H1 (cell line): ENCODE measurements at regions not wholly inside any gene's neighbourhood (a gene's known extent, or its start where the extent isn't known, plus 50 kb on each side); places are given as distances from the start of the nearest gene placed in this dataset.

Experiments used
- CTCF ChIA-PET: fragments of 300-600 bp; sonication (Branson Sonifier 250); formaldehyde crosslinking; loops from one replicate; lab custom pipeline; 2021; ENCODE audit not compliant: partially characterized antibody; lab: Charles Lee
- POLR2A ChIA-PET: fragments of 300-600 bp; sonication (Branson Sonifier 250); formaldehyde crosslinking; loops from one replicate; lab custom pipeline; 2021; ENCODE audit warnings: inconsistent platforms; ENCODE audit not compliant: partially characterized antibody; lab: Charles Lee
- DNase-seq, 2 experiments: peaks; one replicate each; pipeline versions ENCODE4 v3.0.0 to v3.0.0-alpha.2; 2010 to 2022; ENCODE audit warnings: low spot score in 2 of 2, low read depth in 1 of 2, mixed read lengths in 1 of 2
- FAIRE-seq: peaks from 2 replicates; lab custom pipeline; 2011; peaks lifted over from hg19 to GRCh38; lab: Jason Lieb, UNC
- H2AFZ ChIP-seq: 2 replicates; pipeline ENCODE4 v1.8.1; 2012; ENCODE audit warnings: low read length, inconsistent platforms
- H2AK5ac ChIP-seq: 2 replicates; pipeline ENCODE4 v1.6.1; 2013; ENCODE audit warnings: low read depth, low read length
- H2BK120ac ChIP-seq: replicated peaks from 2 replicates; pipeline ENCODE3; 2013; ENCODE audit warnings: low read depth, low read length, inconsistent platforms
- H2BK12ac ChIP-seq: 2 replicates; pipeline ENCODE4 v1.6.1; 2013; ENCODE audit warnings: low read depth, low read length
- H2BK15ac ChIP-seq: 2 replicates; pipeline ENCODE4 v1.6.1; 2013; ENCODE audit warnings: low read length
- H2BK20ac ChIP-seq: 2 replicates; pipeline ENCODE4 v1.6.1; 2013; ENCODE audit warnings: low read length
- H2BK5ac ChIP-seq: 2 replicates; pipeline ENCODE4 v1.6.1; 2013; ENCODE audit warnings: low read depth, low read length
- H3K14ac ChIP-seq: 2 replicates; pipeline ENCODE4 v1.6.1; 2013; ENCODE audit warnings: inconsistent platforms; ENCODE audit not compliant: insufficient read length
- H3K18ac ChIP-seq: 2 replicates; pipeline ENCODE4 v1.6.1; 2013; ENCODE audit warnings: low read length; ENCODE audit errors: extremely low read depth
- H3K23ac ChIP-seq: 2 replicates; pipeline ENCODE4 v1.6.1; 2013; ENCODE audit warnings: inconsistent platforms; ENCODE audit not compliant: insufficient read length
- H3K23me2 ChIP-seq: 2 replicates; pipeline ENCODE4 v1.6.1; 2013; ENCODE audit warnings: low read depth, low read length
- H3K27ac ChIP-seq: 2 replicates; pipeline ENCODE4 v1.6.1; 2011; ENCODE audit warnings: low read depth, low read length, inconsistent platforms
- H3K27me3 ChIP-seq, 4 experiments: replicated peaks in 1 of 4; 1 replicate in 1 of 4; 2 replicates in 3 of 4; pipeline versions ENCODE4 v1.6.1 to v1.8.1; 2011 to 2013; ENCODE audit warnings: low read length in 3 of 4, mild to moderate bottlenecking in 3 of 4, inconsistent platforms in 2 of 4, mixed read lengths in 2 of 4, moderate library complexity in 1 of 4; ENCODE audit not compliant: control insufficient read depth in 3 of 4, insufficient read depth in 3 of 4; ENCODE audit errors: extremely low read depth in 1 of 4
- H3K36me3 ChIP-seq, 4 experiments: 2 replicates each; pipeline versions ENCODE4 v1.6.1 to v1.8.1; 2011 to 2013; ENCODE audit warnings: mild to moderate bottlenecking in 4 of 4, low read length in 3 of 4, moderate library complexity in 2 of 4, control low read depth in 1 of 4, inconsistent platforms in 1 of 4; ENCODE audit not compliant: insufficient read depth in 4 of 4, control insufficient read depth in 2 of 4
- H3K4ac ChIP-seq: replicated peaks from 2 replicates; pipeline ENCODE3; 2013; ENCODE audit warnings: low read length, low read depth, mixed read lengths, inconsistent platforms; ENCODE audit not compliant: insufficient read length
- H3K4me1 ChIP-seq, 4 experiments: replicated peaks in 1 of 4; 1 replicate in 1 of 4; 2 replicates in 3 of 4; pipeline versions ENCODE4 v1.6.1 to v1.8.1; 2011 to 2013; ENCODE audit warnings: low read length in 3 of 4, inconsistent platforms in 2 of 4, mixed read lengths in 1 of 4; ENCODE audit not compliant: insufficient read depth in 4 of 4, control insufficient read depth in 3 of 4
- H3K4me2 ChIP-seq, 2 experiments: 2 replicates each; pipeline versions ENCODE4 v1.6.1 to v1.8.1; 2011 to 2013; ENCODE audit warnings: low read depth in 2 of 2, low read length in 2 of 2, control low read depth in 1 of 2, inconsistent platforms in 1 of 2, mild to moderate bottlenecking in 1 of 2; ENCODE audit not compliant: insufficient read depth in 1 of 2
- H3K4me3 ChIP-seq, 4 experiments: fragments of 200-600, 300-600 bp in 1 of 4; sonication (generic), shearing (Covaris generic), sonication (Bioruptor Twin) in 1 of 4; 2 replicates each; pipeline versions ENCODE4 v1.5.1 to v1.8.1; 2011 to 2016; ENCODE audit warnings: low read length in 4 of 4, low read depth in 3 of 4, control low read depth in 2 of 4, inconsistent platforms in 2 of 4, mild to moderate bottlenecking in 2 of 4, mixed read lengths in 1 of 4, moderate library complexity in 1 of 4; ENCODE audit not compliant: insufficient read depth in 2 of 4; ENCODE audit errors: extremely low read depth in 1 of 4
- H3K56ac ChIP-seq: replicated peaks from 2 replicates; pipeline ENCODE3; 2013; ENCODE audit warnings: low read depth, mild to moderate bottlenecking, mixed read lengths, low read length, inconsistent platforms; ENCODE audit not compliant: insufficient read length
- H3K79me1 ChIP-seq: 2 replicates; pipeline ENCODE4 v1.6.1; 2013; ENCODE audit warnings: low read depth, low read length, control low read depth
- H3K79me2 ChIP-seq, 2 experiments: 2 replicates each; pipeline versions ENCODE4 v1.6.1 to v1.8.1; 2012 to 2013; ENCODE audit warnings: low read length in 2 of 2, mild to moderate bottlenecking in 2 of 2, inconsistent platforms in 1 of 2; ENCODE audit not compliant: insufficient read depth in 2 of 2, control insufficient read depth in 1 of 2
- H3K9ac ChIP-seq, 4 experiments: replicated peaks in 1 of 4; 1 replicate in 1 of 4; 2 replicates in 3 of 4; pipeline versions ENCODE4 v1.6.1 to v1.8.1; 2011 to 2013; ENCODE audit warnings: low read depth in 3 of 4, low read length in 3 of 4, control low read depth in 2 of 4, mild to moderate bottlenecking in 2 of 4, moderate library complexity in 2 of 4, inconsistent platforms in 1 of 4; ENCODE audit errors: extremely low read depth in 1 of 4
- H3K9me3 ChIP-seq, 2 experiments: 2 replicates each; pipeline versions ENCODE4 v1.6.1 to v1.8.1; 2012 to 2013; ENCODE audit warnings: mild to moderate bottlenecking in 2 of 2, moderate library complexity in 2 of 2, control low read depth in 1 of 2, inconsistent platforms in 1 of 2, low read depth in 1 of 2, low read length in 1 of 2, mixed read lengths in 1 of 2; ENCODE audit not compliant: insufficient read depth in 2 of 2
- H4K20me1 ChIP-seq, 2 experiments: replicated peaks in 1 of 2; 2 replicates each; pipeline versions ENCODE3 to v1.8.1; 2011 to 2013; ENCODE audit warnings: inconsistent platforms in 2 of 2, low read length in 2 of 2, mild to moderate bottlenecking in 1 of 2; ENCODE audit not compliant: insufficient read depth in 2 of 2, control insufficient read depth in 1 of 2
- H4K5ac ChIP-seq: 2 replicates; pipeline ENCODE4 v1.6.1; 2013; ENCODE audit warnings: low read length, low read depth, mixed read lengths, inconsistent platforms; ENCODE audit not compliant: insufficient read length
- H4K8ac ChIP-seq: 2 replicates; pipeline ENCODE4 v1.8.0; 2013; ENCODE audit warnings: mild to moderate bottlenecking, moderate library complexity, low read length, inconsistent platforms; ENCODE audit not compliant: insufficient read depth; ENCODE audit errors: extremely low read depth
- H4K91ac ChIP-seq: replicated peaks from 2 replicates; pipeline ENCODE3; 2013; ENCODE audit warnings: low read length, mixed read lengths, inconsistent platforms; ENCODE audit not compliant: insufficient read length
- HDAC2 ChIP-seq, 2 experiments: fragments of 300-600 bp in 1 of 2; sonication (generic) in 1 of 2; IDR thresholded peaks; 2 replicates each; pipeline ENCODE4 v1.6.1; 2011 to 2012; ENCODE audit warnings: low read depth in 2 of 2, low read length in 2 of 2, mild to moderate bottlenecking in 2 of 2, moderate library complexity in 2 of 2, borderline replicate concordance in 1 of 2, inconsistent platforms in 1 of 2
- WGBS, 2 experiments: shearing (Covaris generic) in 1 of 2; methylation state at CpG; one replicate each; pipeline versions ENCODE4 v1.1.6 to v1.1.7; 2013 to 2015; ENCODE audit warnings: low lambda C conversion rate in 2 of 2, mixed read lengths in 2 of 2, inconsistent platforms in 1 of 2, low coverage in 1 of 2, missing lambda C conversion rate in 1 of 2; ENCODE audit not compliant: insufficient replicate concordance in 2 of 2, insufficient coverage in 1 of 2, insufficient read length in 1 of 2; ENCODE audit errors: extremely low coverage in 1 of 2, missing lambda C conversion rate in 1 of 2; 5-methylcytosine and 5-hydroxymethylcytosine counted together

DNA sequence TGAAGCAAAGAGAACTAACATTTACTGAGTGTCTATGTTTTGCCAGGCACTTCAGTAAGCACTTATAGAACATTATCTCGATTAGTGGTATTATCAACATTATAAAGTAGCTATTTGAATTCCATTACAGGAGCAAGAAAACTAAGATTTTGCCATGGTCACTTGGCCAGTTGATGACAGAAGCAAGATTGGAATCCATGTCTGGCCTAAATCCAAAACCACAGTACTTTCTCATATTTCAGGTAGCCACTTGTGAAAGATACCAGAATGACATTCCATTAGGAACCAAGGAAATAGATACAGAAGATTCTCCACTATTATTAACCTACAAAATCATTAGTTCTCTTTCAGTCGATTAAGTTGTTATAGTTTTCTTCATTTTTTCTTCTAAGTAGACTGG lies 691.0 kb upstream of the API5 start:
- H2BK12ac ChIP-seq: no peak overlapping the region
- no peaks in the 10 kb centered on the region for H3K4me1 ChIP-seq
- no peak overlapping the region for H2AK5ac ChIP-seq
- H3K79me2 ChIP-seq: no peaks in the 10 kb centered on the region
- H4K5ac ChIP-seq: no peak overlapping the region
- H3K56ac ChIP-seq: no peak overlapping the region
- no peak overlapping the region for H3K27ac ChIP-seq
- no peaks in the 10 kb centered on the region for H3K9me3 ChIP-seq
- H2BK5ac ChIP-seq: no peak overlapping the region
- WGBS, 2 experiments: 97% methylated on average over 2 of the region's 2 CpGs; no CpG with 5 or more reads in 1 of the 2 experiments
- no peaks in the 10 kb centered on the region for H4K20me1 ChIP-seq
- H3K14ac ChIP-seq: no peak overlapping the region
- no peak overlapping the region for H3K4me2 ChIP-seq
- no peak overlapping the region for H4K91ac ChIP-seq
- no peak overlapping the region for H2BK20ac ChIP-seq
- H3K9ac ChIP-seq: no peak overlapping the region
- POLR2A ChIA-PET: no interaction called here
- H4K8ac ChIP-seq: no peak overlapping the region
- H2AFZ ChIP-seq: no peak overlapping the region
- H2BK120ac ChIP-seq: no peak overlapping the region
- H3K36me3 ChIP-seq: no peaks in the 10 kb centered on the region
- no peak overlapping the region for H2BK15ac ChIP-seq
- H3K4me3 ChIP-seq: no peak overlapping the region
- no peaks in the 10 kb centered on the region for H3K27me3 ChIP-seq
- CTCF ChIA-PET: interaction anchor here (0.6 kb wide), 1 partner anchor 252 kb away, joined by 4 read pairs; no protein-coding TSS in a partner anchor
- H3K23ac ChIP-seq: no peak overlapping the region
- DNase-seq (no peak), FAIRE-seq (no peak)
- no peak overlapping the region for H3K4ac ChIP-seq
- no peaks in the 10 kb centered on the region for H3K23me2 ChIP-seq
- no peaks in the 10 kb centered on the region for H3K79me1 ChIP-seq
- no peak overlapping the region for H3K18ac ChIP-seq
- TF ChIP-seq HDAC2 (IDR thresholded peaks at IDR 0.05; ENCODE audit: borderline replicate concordance in 1 of 2, low read depth in 2 of 2, low read length in 2 of 2): no peak
- TF ChIP-seq, all 59 proteins: peak for 0
